ENCODE measurements at regions not wholly inside any gene's neighbourhood (a gene's known extent, or its start where the extent isn't known, plus 50 kb on each side); places are given as distances from the start of the nearest gene placed in this dataset.

- TF ChIP-seq CTCF (IDR thresholded peaks at IDR 0.05; ENCODE audit: insufficient read depth, low read depth, low read length), result no peak
- no peak for TF ChIP-seq EZH2 (IDR thresholded peaks at IDR 0.05; ENCODE audit: insufficient read depth, low read length)
Observed at GRCh38 chr1:29470087-29470787, 233.9 kb downstream of the PTPRU start.
